ENCODE measurements at regions not wholly inside any gene's neighbourhood (a gene's known extent, or its start where the extent isn't known, plus 50 kb on each side); places are given as distances from the start of the nearest gene placed in this dataset.

DNA sequence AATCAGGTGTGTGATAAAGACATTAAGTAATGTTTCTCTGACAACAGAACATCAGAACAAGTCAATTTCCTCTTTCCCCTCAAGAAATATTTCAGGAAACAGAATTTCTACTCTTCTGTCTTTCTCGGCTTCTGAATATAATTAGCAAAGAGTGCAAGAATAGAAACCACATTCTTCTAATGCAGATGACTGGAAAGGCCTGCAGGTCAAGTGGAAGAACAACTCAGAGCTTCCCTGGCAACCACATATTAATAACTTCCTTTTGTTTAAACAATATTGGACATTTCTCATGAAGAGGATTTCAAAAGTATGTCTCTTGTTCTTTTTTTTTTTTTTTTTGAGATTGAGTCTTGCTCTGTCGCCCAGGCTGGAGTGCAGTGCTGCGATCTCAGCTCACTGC, 225.5 kb downstream of the PARM1 start:
- no peaks in the 10 kb centered on the region for H3K9me3 ChIP-seq (ENCODE audit: severe bottlenecking)
- no peak for DNase-seq
- H3K27me3 ChIP-seq (ENCODE audit: insufficient read depth, low read depth, severe bottlenecking), result no peaks in the 10 kb centered on the region
- no peaks in the 10 kb centered on the region for H3K36me3 ChIP-seq
- no peak overlapping the region for H3K27ac ChIP-seq
- H3K4me3 ChIP-seq (ENCODE audit: low read depth, low read length), result no peak overlapping the region
- TF ChIP-seq, protein P1, sequence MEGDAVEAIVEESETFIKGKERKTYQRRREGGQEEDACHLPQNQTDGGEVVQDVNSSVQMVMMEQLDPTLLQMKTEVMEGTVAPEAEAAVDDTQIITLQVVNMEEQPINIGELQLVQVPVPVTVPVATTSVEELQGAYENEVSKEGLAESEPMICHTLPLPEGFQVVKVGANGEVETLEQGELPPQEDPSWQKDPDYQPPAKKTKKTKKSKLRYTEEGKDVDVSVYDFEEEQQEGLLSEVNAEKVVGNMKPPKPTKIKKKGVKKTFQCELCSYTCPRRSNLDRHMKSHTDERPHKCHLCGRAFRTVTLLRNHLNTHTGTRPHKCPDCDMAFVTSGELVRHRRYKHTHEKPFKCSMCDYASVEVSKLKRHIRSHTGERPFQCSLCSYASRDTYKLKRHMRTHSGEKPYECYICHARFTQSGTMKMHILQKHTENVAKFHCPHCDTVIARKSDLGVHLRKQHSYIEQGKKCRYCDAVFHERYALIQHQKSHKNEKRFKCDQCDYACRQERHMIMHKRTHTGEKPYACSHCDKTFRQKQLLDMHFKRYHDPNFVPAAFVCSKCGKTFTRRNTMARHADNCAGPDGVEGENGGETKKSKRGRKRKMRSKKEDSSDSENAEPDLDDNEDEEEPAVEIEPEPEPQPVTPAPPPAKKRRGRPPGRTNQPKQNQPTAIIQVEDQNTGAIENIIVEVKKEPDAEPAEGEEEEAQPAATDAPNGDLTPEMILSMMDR (IDR thresholded peaks at IDR 0.05; ENCODE audit: low read depth, low read length), result no peak

- Histone ChIP-seq H3K27ac (no peak overlapping the region), H3K36me3 (no peaks in the 10 kb centered on the region), H3K9me3 (ENCODE audit: severe bottlenecking) (no peaks in the 10 kb centered on the region), H3K27me3 (ENCODE audit: insufficient read depth, low read depth, severe bottlenecking) (no peaks in the 10 kb centered on the region), H3K4me3 (ENCODE audit: low read depth, low read length) (no peak overlapping the region)
- DNase-seq, result no peak
- TF ChIP-seq, protein P1 (IDR thresholded peaks at IDR 0.05; ENCODE audit: low read depth, low read length), result no peak
Measured at GRCh38 chr4:75154994-75155393, 222.1 kb downstream of the PARM1 start.

- no peaks in the 10 kb centered on the region for H3K27me3 ChIP-seq (ENCODE audit: insufficient read depth, low read depth, severe bottlenecking)
- TF ChIP-seq, protein P1 (IDR thresholded peaks at IDR 0.05; ENCODE audit: low read depth, low read length), result no peak
- no peaks in the 10 kb centered on the region for H3K36me3 ChIP-seq
- no peaks in the 10 kb centered on the region for H3K9me3 ChIP-seq (ENCODE audit: severe bottlenecking)
- H3K4me3 ChIP-seq (ENCODE audit: low read depth, low read length), result no peak overlapping the region
- H3K27ac ChIP-seq, result no peak overlapping the region
- no peak for DNase-seq
Measured at GRCh38 chr4:75146223-75146622, 213.3 kb downstream of the PARM1 start.

DNA sequence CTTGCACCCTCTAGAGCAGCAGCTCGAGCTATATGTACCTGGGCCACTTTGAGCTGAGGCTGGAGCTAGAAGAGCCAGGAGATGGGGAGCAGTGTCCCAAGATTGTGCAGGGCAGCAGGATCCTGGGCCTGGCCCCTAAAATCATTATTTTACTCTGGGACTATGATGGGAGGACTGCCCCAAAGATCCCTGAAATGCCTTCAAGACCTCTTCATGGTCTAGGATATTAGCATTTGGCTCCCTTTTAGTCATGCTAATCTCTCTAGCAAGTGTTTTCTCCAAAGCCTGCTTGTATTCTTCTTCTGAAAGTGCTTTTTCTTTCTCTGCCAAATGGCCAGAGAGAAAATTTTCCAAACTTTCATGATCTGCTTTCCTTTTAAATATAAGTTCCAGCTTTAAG, 211.6 kb downstream of the PARM1 start:
- Histone ChIP-seq H3K36me3 (no peaks in the 10 kb centered on the region), H3K27me3 (ENCODE audit: insufficient read depth, low read depth, severe bottlenecking) (no peaks in the 10 kb centered on the region), H3K9me3 (ENCODE audit: severe bottlenecking) (no peaks in the 10 kb centered on the region), H3K4me3 (ENCODE audit: low read depth, low read length) (no peak overlapping the region), H3K27ac (no peak overlapping the region)
- no peak for DNase-seq
- TF ChIP-seq, protein P1 (IDR thresholded peaks at IDR 0.05; ENCODE audit: low read depth, low read length), result no peak

GRCh38 chr4:75142850-75143249, 209.9 kb downstream of the PARM1 start:
- Histone ChIP-seq H3K9me3 (ENCODE audit: severe bottlenecking) (no peaks in the 10 kb centered on the region), H3K27ac (no peak overlapping the region), H3K36me3 (no peaks in the 10 kb centered on the region), H3K4me3 (ENCODE audit: low read depth, low read length) (no peak overlapping the region), H3K27me3 (ENCODE audit: insufficient read depth, low read depth, severe bottlenecking) (no peaks in the 10 kb centered on the region)
- TF ChIP-seq, protein P1 (IDR thresholded peaks at IDR 0.05; ENCODE audit: low read depth, low read length), result no peak
- no peak for DNase-seq

GRCh38 chr4:75142382-75142781, 209.5 kb downstream of the PARM1 start:
- H3K27me3 ChIP-seq (ENCODE audit: insufficient read depth, low read depth, severe bottlenecking), result no peaks in the 10 kb centered on the region
- no peak overlapping the region for H3K4me3 ChIP-seq (ENCODE audit: low read depth, low read length)
- no peaks in the 10 kb centered on the region for H3K9me3 ChIP-seq (ENCODE audit: severe bottlenecking)
- DNase-seq, result no peak
- H3K27ac ChIP-seq, result no peak overlapping the region
- H3K36me3 ChIP-seq, result no peaks in the 10 kb centered on the region
- TF ChIP-seq, protein P1 (IDR thresholded peaks at IDR 0.05; ENCODE audit: low read depth, low read length), result no peak
